H1 (cell line): ENCODE measurements at regions not wholly inside any gene's neighbourhood (a gene's known extent, or its start where the extent isn't known, plus 50 kb on each side); places are given as distances from the start of the nearest gene placed in this dataset.

Experiments used
- CTCF ChIA-PET: fragments of 300-600 bp; sonication (Branson Sonifier 250); formaldehyde crosslinking; loops from one replicate; lab custom pipeline; 2021; ENCODE audit not compliant: partially characterized antibody; lab: Charles Lee
- POLR2A ChIA-PET: fragments of 300-600 bp; sonication (Branson Sonifier 250); formaldehyde crosslinking; loops from one replicate; lab custom pipeline; 2021; ENCODE audit warnings: inconsistent platforms; ENCODE audit not compliant: partially characterized antibody; lab: Charles Lee
- DNase-seq, 2 experiments: peaks; one replicate each; pipeline versions ENCODE4 v3.0.0 to v3.0.0-alpha.2; 2010 to 2022; ENCODE audit warnings: low spot score in 2 of 2, low read depth in 1 of 2, mixed read lengths in 1 of 2
- FAIRE-seq: peaks from 2 replicates; lab custom pipeline; 2011; peaks lifted over from hg19 to GRCh38; lab: Jason Lieb, UNC
- H2AFZ ChIP-seq: 2 replicates; pipeline ENCODE4 v1.8.1; 2012; ENCODE audit warnings: low read length, inconsistent platforms
- H2AK5ac ChIP-seq: 2 replicates; pipeline ENCODE4 v1.6.1; 2013; ENCODE audit warnings: low read depth, low read length
- H2BK120ac ChIP-seq: replicated peaks from 2 replicates; pipeline ENCODE3; 2013; ENCODE audit warnings: low read depth, low read length, inconsistent platforms
- H2BK12ac ChIP-seq: 2 replicates; pipeline ENCODE4 v1.6.1; 2013; ENCODE audit warnings: low read depth, low read length
- H2BK15ac ChIP-seq: 2 replicates; pipeline ENCODE4 v1.6.1; 2013; ENCODE audit warnings: low read length
- H2BK20ac ChIP-seq: 2 replicates; pipeline ENCODE4 v1.6.1; 2013; ENCODE audit warnings: low read length
- H2BK5ac ChIP-seq: 2 replicates; pipeline ENCODE4 v1.6.1; 2013; ENCODE audit warnings: low read depth, low read length
- H3K14ac ChIP-seq: 2 replicates; pipeline ENCODE4 v1.6.1; 2013; ENCODE audit warnings: inconsistent platforms; ENCODE audit not compliant: insufficient read length
- H3K18ac ChIP-seq: 2 replicates; pipeline ENCODE4 v1.6.1; 2013; ENCODE audit warnings: low read length; ENCODE audit errors: extremely low read depth
- H3K23ac ChIP-seq: 2 replicates; pipeline ENCODE4 v1.6.1; 2013; ENCODE audit warnings: inconsistent platforms; ENCODE audit not compliant: insufficient read length
- H3K23me2 ChIP-seq: 2 replicates; pipeline ENCODE4 v1.6.1; 2013; ENCODE audit warnings: low read depth, low read length
- H3K27ac ChIP-seq: 2 replicates; pipeline ENCODE4 v1.6.1; 2011; ENCODE audit warnings: low read depth, low read length, inconsistent platforms
- H3K27me3 ChIP-seq, 4 experiments: replicated peaks in 1 of 4; 1 replicate in 1 of 4; 2 replicates in 3 of 4; pipeline versions ENCODE4 v1.6.1 to v1.8.1; 2011 to 2013; ENCODE audit warnings: low read length in 3 of 4, mild to moderate bottlenecking in 3 of 4, inconsistent platforms in 2 of 4, mixed read lengths in 2 of 4, moderate library complexity in 1 of 4; ENCODE audit not compliant: control insufficient read depth in 3 of 4, insufficient read depth in 3 of 4; ENCODE audit errors: extremely low read depth in 1 of 4
- H3K36me3 ChIP-seq, 4 experiments: 2 replicates each; pipeline versions ENCODE4 v1.6.1 to v1.8.1; 2011 to 2013; ENCODE audit warnings: mild to moderate bottlenecking in 4 of 4, low read length in 3 of 4, moderate library complexity in 2 of 4, control low read depth in 1 of 4, inconsistent platforms in 1 of 4; ENCODE audit not compliant: insufficient read depth in 4 of 4, control insufficient read depth in 2 of 4
- H3K4ac ChIP-seq: replicated peaks from 2 replicates; pipeline ENCODE3; 2013; ENCODE audit warnings: low read length, low read depth, mixed read lengths, inconsistent platforms; ENCODE audit not compliant: insufficient read length
- H3K4me1 ChIP-seq, 4 experiments: replicated peaks in 1 of 4; 1 replicate in 1 of 4; 2 replicates in 3 of 4; pipeline versions ENCODE4 v1.6.1 to v1.8.1; 2011 to 2013; ENCODE audit warnings: low read length in 3 of 4, inconsistent platforms in 2 of 4, mixed read lengths in 1 of 4; ENCODE audit not compliant: insufficient read depth in 4 of 4, control insufficient read depth in 3 of 4
- H3K4me2 ChIP-seq, 2 experiments: 2 replicates each; pipeline versions ENCODE4 v1.6.1 to v1.8.1; 2011 to 2013; ENCODE audit warnings: low read depth in 2 of 2, low read length in 2 of 2, control low read depth in 1 of 2, inconsistent platforms in 1 of 2, mild to moderate bottlenecking in 1 of 2; ENCODE audit not compliant: insufficient read depth in 1 of 2
- H3K4me3 ChIP-seq, 4 experiments: fragments of 200-600, 300-600 bp in 1 of 4; sonication (generic), shearing (Covaris generic), sonication (Bioruptor Twin) in 1 of 4; 2 replicates each; pipeline versions ENCODE4 v1.5.1 to v1.8.1; 2011 to 2016; ENCODE audit warnings: low read length in 4 of 4, low read depth in 3 of 4, control low read depth in 2 of 4, inconsistent platforms in 2 of 4, mild to moderate bottlenecking in 2 of 4, mixed read lengths in 1 of 4, moderate library complexity in 1 of 4; ENCODE audit not compliant: insufficient read depth in 2 of 4; ENCODE audit errors: extremely low read depth in 1 of 4
- H3K56ac ChIP-seq: replicated peaks from 2 replicates; pipeline ENCODE3; 2013; ENCODE audit warnings: low read depth, mild to moderate bottlenecking, mixed read lengths, low read length, inconsistent platforms; ENCODE audit not compliant: insufficient read length
- H3K79me1 ChIP-seq: 2 replicates; pipeline ENCODE4 v1.6.1; 2013; ENCODE audit warnings: low read depth, low read length, control low read depth
- H3K79me2 ChIP-seq, 2 experiments: 2 replicates each; pipeline versions ENCODE4 v1.6.1 to v1.8.1; 2012 to 2013; ENCODE audit warnings: low read length in 2 of 2, mild to moderate bottlenecking in 2 of 2, inconsistent platforms in 1 of 2; ENCODE audit not compliant: insufficient read depth in 2 of 2, control insufficient read depth in 1 of 2
- H3K9ac ChIP-seq, 4 experiments: replicated peaks in 1 of 4; 1 replicate in 1 of 4; 2 replicates in 3 of 4; pipeline versions ENCODE4 v1.6.1 to v1.8.1; 2011 to 2013; ENCODE audit warnings: low read depth in 3 of 4, low read length in 3 of 4, control low read depth in 2 of 4, mild to moderate bottlenecking in 2 of 4, moderate library complexity in 2 of 4, inconsistent platforms in 1 of 4; ENCODE audit errors: extremely low read depth in 1 of 4
- H3K9me3 ChIP-seq, 2 experiments: 2 replicates each; pipeline versions ENCODE4 v1.6.1 to v1.8.1; 2012 to 2013; ENCODE audit warnings: mild to moderate bottlenecking in 2 of 2, moderate library complexity in 2 of 2, control low read depth in 1 of 2, inconsistent platforms in 1 of 2, low read depth in 1 of 2, low read length in 1 of 2, mixed read lengths in 1 of 2; ENCODE audit not compliant: insufficient read depth in 2 of 2
- H4K20me1 ChIP-seq, 2 experiments: replicated peaks in 1 of 2; 2 replicates each; pipeline versions ENCODE3 to v1.8.1; 2011 to 2013; ENCODE audit warnings: inconsistent platforms in 2 of 2, low read length in 2 of 2, mild to moderate bottlenecking in 1 of 2; ENCODE audit not compliant: insufficient read depth in 2 of 2, control insufficient read depth in 1 of 2
- H4K5ac ChIP-seq: 2 replicates; pipeline ENCODE4 v1.6.1; 2013; ENCODE audit warnings: low read length, low read depth, mixed read lengths, inconsistent platforms; ENCODE audit not compliant: insufficient read length
- H4K8ac ChIP-seq: 2 replicates; pipeline ENCODE4 v1.8.0; 2013; ENCODE audit warnings: mild to moderate bottlenecking, moderate library complexity, low read length, inconsistent platforms; ENCODE audit not compliant: insufficient read depth; ENCODE audit errors: extremely low read depth
- H4K91ac ChIP-seq: replicated peaks from 2 replicates; pipeline ENCODE3; 2013; ENCODE audit warnings: low read length, mixed read lengths, inconsistent platforms; ENCODE audit not compliant: insufficient read length
- ATF3 ChIP-seq: IDR thresholded peaks from 2 replicates; pipeline ENCODE4 v1.6.1; 2011; ENCODE audit warnings: low read depth, mild to moderate bottlenecking, low read length; ENCODE audit not compliant: insufficient read depth
- FOSL1 ChIP-seq: IDR thresholded peaks from 2 replicates; pipeline ENCODE4 v1.6.1; 2011; ENCODE audit warnings: mild to moderate bottlenecking, low read depth, low read length, moderate library complexity; ENCODE audit not compliant: insufficient read depth
- GTF2F1 ChIP-seq: IDR thresholded peaks from 2 replicates; pipeline ENCODE4 v1.6.1; 2012; ENCODE audit warnings: low read depth, low read length, improper control_type of control experiment, borderline replicate concordance
- HDAC6 ChIP-seq: IDR thresholded peaks from one replicate; pipeline ENCODE4 v1.7.1; 2012; ENCODE audit warnings: low read depth, mild to moderate bottlenecking, inconsistent platforms, low read length, moderate library complexity
- KDM1A ChIP-seq: fragments of 200-600, 300-600 bp; sonication (generic); IDR thresholded peaks from 2 replicates; pipeline ENCODE4 v1.7.1; 2016; ENCODE audit warnings: mild to moderate bottlenecking, low read length, borderline replicate concordance
- KDM5A ChIP-seq: fragments of 200-600 bp; IDR thresholded peaks from 2 replicates; pipeline ENCODE4 v1.7.1; 2012; ENCODE audit warnings: mild to moderate bottlenecking, low read length, inconsistent platforms, mixed read lengths
- NRF1 ChIP-seq: IDR thresholded peaks from 2 replicates; pipeline ENCODE4 v1.6.1; 2011; ENCODE audit warnings: mild to moderate bottlenecking, low read depth, low read length, improper control_type of control experiment
- POLR2A ChIP-seq, 2 experiments: IDR thresholded peaks; 1 replicate in 1 of 2; 2 replicates in 1 of 2; pipeline ENCODE4 v1.6.1; 2011; ENCODE audit warnings: low read depth in 2 of 2, low read length in 2 of 2, mild to moderate bottlenecking in 2 of 2; ENCODE audit errors: control extremely low read depth in 1 of 2
- SIRT6 ChIP-seq: IDR thresholded peaks from one replicate; pipeline ENCODE4 v1.7.1; 2012; ENCODE audit warnings: low read length, inconsistent platforms
- SRF ChIP-seq: IDR thresholded peaks from 2 replicates; pipeline ENCODE4 v1.6.1; 2011; ENCODE audit warnings: mild to moderate bottlenecking, low read depth, low read length, moderate library complexity
- TBP ChIP-seq: IDR thresholded peaks from 2 replicates; pipeline ENCODE4 v1.6.1; 2011; ENCODE audit warnings: low read depth, low read length, improper control_type of control experiment
- whole genome bisulfite sequencing, 2 experiments: shearing (Covaris generic) in 1 of 2; methylation state at CpG; one replicate each; pipeline versions ENCODE4 v1.1.6 to v1.1.7; 2013 to 2015; ENCODE audit warnings: low lambda C conversion rate in 2 of 2, mixed read lengths in 2 of 2, inconsistent platforms in 1 of 2, low coverage in 1 of 2, missing lambda C conversion rate in 1 of 2; ENCODE audit not compliant: insufficient replicate concordance in 2 of 2, insufficient coverage in 1 of 2, insufficient read length in 1 of 2; ENCODE audit errors: extremely low coverage in 1 of 2, missing lambda C conversion rate in 1 of 2; 5-methylcytosine and 5-hydroxymethylcytosine counted together

- 89% methylated on average over 4 of the region's 4 CpGs; no CpG with 5 or more reads in 1 of the 2 experiments for WGBS, 2 experiments
- Histone ChIP-seq H3K23ac (no peak overlapping the region), H2BK12ac (no peak overlapping the region), H4K20me1 (no peaks in the 10 kb centered on the region), H3K9me3 (no peaks in the 10 kb centered on the region), H4K8ac (no peak overlapping the region), H3K4me1 (no peaks in the 10 kb centered on the region), H3K4me3 (no peak overlapping the region), H2BK20ac (no peak overlapping the region), H3K56ac (no peak overlapping the region), H3K27ac (no peak overlapping the region), H4K5ac (no peak overlapping the region), H3K23me2 (no peaks in the 10 kb centered on the region), H2AK5ac (no peak overlapping the region), H4K91ac (no peak overlapping the region), H3K79me2 (no peaks in the 10 kb centered on the region), H3K4ac (no peak overlapping the region), H3K9ac (no peak overlapping the region), H2BK5ac (no peak overlapping the region), H3K18ac (no peak overlapping the region), H2AFZ (no peak overlapping the region), H3K27me3 (no peaks in the 10 kb centered on the region), H3K14ac (no peak overlapping the region), H2BK15ac (no peak overlapping the region), H3K4me2 (no peak overlapping the region), H2BK120ac (no peak overlapping the region), H3K36me3 (no peaks in the 10 kb centered on the region), H3K79me1 (no peaks in the 10 kb centered on the region)
- FAIRE-seq (no peak), DNase-seq (no peak)
- no peak for TF ChIP-seq TBP
- TF ChIP-seq SRF = no peak
- TF ChIP-seq KDM1A = no peak
- TF ChIP-seq POLR2A (IDR thresholded peaks at IDR 0.05; ENCODE audit: control extremely low read depth in 1 of 2, low read depth in 2 of 2, low read length in 2 of 2) = no peak
- no peak for TF ChIP-seq KDM5A
- no peak for TF ChIP-seq ATF3
- TF ChIP-seq GTF2F1 = no peak
- TF ChIP-seq NRF1 = no peak
- no peak for TF ChIP-seq SIRT6
- TF ChIP-seq FOSL1 = no peak
- no peak for TF ChIP-seq HDAC6
- ChIA-PET POLR2A (no interaction called here), CTCF (no interaction called here)
These were observed 90.5 kb upstream of the RFC3 start for GRCh38 chr13:33727297-33728083.
